Transverse colon (tissue), 4 donors: ENCODE measurements at regions not wholly inside any gene's neighbourhood (a gene's known extent, or its start where the extent isn't known, plus 50 kb on each side); places are given as distances from the start of the nearest gene placed in this dataset.

Experiments
- DNase-seq: peaks from one replicate; pipeline ENCODE4 v3.0.0-alpha.2; 2019
- H3K27ac ChIP-seq, 4 donors: fragments of 200-600 bp; sonication (generic); 2 replicates each; pipeline ENCODE4 v1.5.1; 2016 to 2018; ENCODE audit warnings: inconsistent platforms in 4 of 4
- H3K27me3 ChIP-seq: fragments of 200-600 bp; sonication (generic); 2 replicates; pipeline ENCODE4 v1.5.1; 2017; ENCODE audit warnings: inconsistent platforms
- H3K36me3 ChIP-seq, 4 donors: fragments of 200-600 bp; sonication (generic); 2 replicates each; pipeline ENCODE4 v1.5.1; 2017 to 2019; ENCODE audit warnings: inconsistent platforms in 4 of 4
- H3K4me1 ChIP-seq, 4 donors: fragments of 200-600 bp; sonication (generic); 2 replicates each; pipeline ENCODE4 v1.5.1; 2017 to 2020; ENCODE audit warnings: inconsistent platforms in 4 of 4
- H3K4me3 ChIP-seq, 4 donors: fragments of 200-600 bp; sonication (generic); 1 replicate in 1 of 4; 2 replicates in 3 of 4; pipeline versions ENCODE4 v1.5.1 to v1.6.1; 2017 to 2019; ENCODE audit warnings: inconsistent platforms in 4 of 4
- H3K9me3 ChIP-seq, 2 donors: fragments of 200-600 bp; sonication (generic); 2 replicates each; pipeline ENCODE4 v1.5.1; 2017 to 2019; ENCODE audit warnings: inconsistent platforms in 2 of 2
- CTCF ChIP-seq, 5 experiments: fragments of 200-600 bp in 3 of 5; fragments of 450-650 bp in 2 of 5; sonication (generic) in 3 of 5; IDR thresholded peaks; 1 replicate in 2 of 5; 2 replicates in 3 of 5; pipeline ENCODE4 v1.5.1; 2016 to 2017; ENCODE audit warnings: antibody characterized with exemption in 5 of 5, inconsistent platforms in 3 of 5, mild to moderate bottlenecking in 2 of 5, moderate library complexity in 1 of 5
- EP300 ChIP-seq: sonication (generic); formaldehyde crosslinking; IDR thresholded peaks from one replicate; pipeline ENCODE4 v1.6.1; 2017; ENCODE audit warnings: antibody characterized with exemption, low read depth
- POLR2A ChIP-seq: fragments of 450-650 bp; IDR thresholded peaks from one replicate; pipeline ENCODE4 v1.6.1; 2016; ENCODE audit warnings: antibody characterized with exemption, mild to moderate bottlenecking, moderate library complexity
- POLR2AphosphoS5 ChIP-seq, 3 donors: sonication (generic); formaldehyde crosslinking; IDR thresholded peaks; one replicate each; pipeline ENCODE4 v1.6.1; 2016; ENCODE audit warnings: antibody characterized with exemption in 3 of 3
- WGBS, 2 donors: methylation state at CpG; one replicate each; pipeline ENCODE4 v1.1.5; 2018; ENCODE audit warnings: low coverage in 1 of 2; 5-methylcytosine and 5-hydroxymethylcytosine counted together
- in situ Hi-C, 4 donors: fragments of 200-750 bp; cut with MboI; loops; one replicate each; pipeline versions ENCODE4 v1.15.0 to v1.15.1; 2017; ENCODE audit warnings: low sequenced_read_pairs in 3 of 4, low pct_ligation_motif_present in 1 of 4, low pct_unique_long_range_greater_than_20kb in 1 of 4
- intact Hi-C: fragments of 100-400 bp; cut with DNase I; formaldehyde crosslinking; loops from one replicate; pipeline ENCODE4 v1.15.1; 2023; ENCODE audit warnings: low total_unique reads

GRCh38 chr7:13028036-13028824 lies 340.8 kb downstream of the ARL4A start:
- no peak overlapping the region for H3K27ac ChIP-seq
- no peaks in the 10 kb centered on the region for H3K9me3 ChIP-seq
- no peaks in the 10 kb centered on the region for H3K27me3 ChIP-seq
- no peaks in the 10 kb centered on the region for H3K36me3 ChIP-seq
- in situ Hi-C loops (no loop called here), intact Hi-C loops (no loop called here)
- H3K4me3 ChIP-seq: no peak overlapping the region
- peaks cover 0 to 10% (median 3%) of the 10 kb centered on the region in 4 donors for H3K4me1 ChIP-seq
- WGBS, 2 donors: 65 to 74% methylated on average over 4 of the region's 4 CpGs
- no peak for DNase-seq
- TF ChIP-seq POLR2AphosphoS5 (IDR thresholded peaks at IDR 0.05) (no peak), EP300 (no peak), CTCF (IDR thresholded peaks at IDR 0.05) (no peak), POLR2A (no peak)

GRCh38 chr7:13028825-13029099 lies 341.3 kb downstream of the ARL4A start:
- Histone ChIP-seq H3K27me3 (no peaks in the 10 kb centered on the region), H3K4me1 (peaks cover 0 to 15% (median 5%) of the 10 kb centered on the region in 4 donors), H3K36me3 (no peaks in the 10 kb centered on the region), H3K9me3 (no peaks in the 10 kb centered on the region), H3K4me3 (no peak overlapping the region), H3K27ac (no peak overlapping the region)
- in situ Hi-C loops (no loop called here), intact Hi-C loops (no loop called here)
- no peak for DNase-seq
- TF ChIP-seq POLR2AphosphoS5 (IDR thresholded peaks at IDR 0.05): no peak
- no peak for TF ChIP-seq EP300
- no peak for TF ChIP-seq CTCF (IDR thresholded peaks at IDR 0.05)
- TF ChIP-seq POLR2A: no peak
- 59 to 74% methylated on average over 2 of the region's 2 CpGs for WGBS, 2 donors

- no peaks in the 10 kb centered on the region for H3K9me3 ChIP-seq
- H3K36me3 ChIP-seq: no peaks in the 10 kb centered on the region
- no peak overlapping the region for H3K27ac ChIP-seq
- no peak overlapping the region for H3K4me3 ChIP-seq
- WGBS, 2 donors: 72 to 84% methylated on average over 3 of the region's 3 CpGs
- H3K4me1 ChIP-seq: peaks cover 0 to 21% (median 5%) of the 10 kb centered on the region in 4 donors
- in situ Hi-C loops: no loop called here
- intact Hi-C loops: no loop called here
- DNase-seq: no peak
- TF ChIP-seq CTCF (IDR thresholded peaks at IDR 0.05) (no peak), EP300 (no peak), POLR2A (no peak), POLR2AphosphoS5 (IDR thresholded peaks at IDR 0.05) (no peak)
- H3K27me3 ChIP-seq: no peaks in the 10 kb centered on the region
These were observed 344.0 kb downstream of the ARL4A start for GRCh38 chr7:13031468-13031867.

GRCh38 chr7:13032084-13032483 lies 344.7 kb downstream of the ARL4A start:
- Histone ChIP-seq H3K4me1 (peaks cover 0 to 21% (median 5%) of the 10 kb centered on the region in 4 donors), H3K9me3 (no peaks in the 10 kb centered on the region), H3K27me3 (no peaks in the 10 kb centered on the region), H3K27ac (no peak overlapping the region), H3K36me3 (no peaks in the 10 kb centered on the region), H3K4me3 (no peak overlapping the region)
- WGBS, 2 donors: 90% methylated on average over 2 of the region's 2 CpGs; no CpG with 5 or more reads in 1 of the 2 donors
- in situ Hi-C loops (no loop called here), intact Hi-C loops (no loop called here)
- TF ChIP-seq POLR2A: no peak
- TF ChIP-seq EP300: no peak
- no peak for TF ChIP-seq POLR2AphosphoS5 (IDR thresholded peaks at IDR 0.05)
- TF ChIP-seq CTCF (IDR thresholded peaks at IDR 0.05): no peak
- no peak for DNase-seq
